HepG2 (cell line): ENCODE measurements at regions not wholly inside any gene's neighbourhood (a gene's known extent, or its start where the extent isn't known, plus 50 kb on each side); places are given as distances from the start of the nearest gene placed in this dataset.

Experiments used
- ATAC-seq: fragments of 200-7000 bp; cut with Tn5 transposase; 3 replicates; pipeline ENCODE4 v1.9.1; 2020; ENCODE audit warnings: mild to moderate bottlenecking, moderate library complexity
- BruUV-seq: library from RNA; stranded (reverse); fragments of 400-500 nt; replicated peaks from 2 replicates; lab custom pipeline; 2021; lab: Mats Ljungman, UMichigan
- CTCF ChIA-PET: fragments of 300-600 bp; formaldehyde crosslinking; extraction: SDS; loops from one replicate; lab custom pipeline; 2021; ENCODE audit warnings: low total read pairs, inconsistent platforms, low intra/inter-chr PET ratio; lab: Yijun Ruan, JAX
- POLR2A ChIA-PET: fragments of 350-600 bp; sonication (Branson Sonifier 250); formaldehyde crosslinking; loops from one replicate; lab custom pipeline; 2020; ENCODE audit warnings: antibody characterized with exemption, inconsistent platforms; lab: Yijun Ruan, JAX
- DNase-seq: peaks from one replicate; pipeline ENCODE4 v3.0.0-alpha.2; 2015; ENCODE audit warnings: low spot score
- FAIRE-seq: peaks from 3 replicates; lab custom pipeline; 2011; peaks lifted over from hg19 to GRCh38; lab: Jason Lieb, UNC
- H2AFZ ChIP-seq: one replicate; pipeline ENCODE4 v1.6.1; 2011; ENCODE audit warnings: low read length, inconsistent platforms
- H3K27ac ChIP-seq: fragments of 300-600 bp; 3 replicates; pipeline ENCODE4 v1.8.0; 2011; ENCODE audit warnings: mixed run types, mild to moderate bottlenecking, mixed read lengths, low read length, inconsistent platforms; ENCODE audit not compliant: insufficient read depth; ENCODE audit errors: extremely low read length
- H3K27me3 ChIP-seq, 2 experiments: fragments of 200-600 bp in 1 of 2; 2 replicates in 1 of 2; 3 replicates in 1 of 2; pipeline versions ENCODE4 v1.6.0 to v1.8.0; 2011; ENCODE audit warnings: low read length in 2 of 2, mild to moderate bottlenecking in 2 of 2, moderate library complexity in 2 of 2, inconsistent platforms in 1 of 2; ENCODE audit not compliant: insufficient read depth in 2 of 2, control insufficient read depth in 1 of 2
- H3K36me3 ChIP-seq, 2 experiments: fragments of 200-600 bp in 1 of 2; replicated peaks in 1 of 2; 2 replicates in 1 of 2; 3 replicates in 1 of 2; pipeline versions ENCODE4 v1.5.1 to v1.8.0; 2011; ENCODE audit warnings: low read length in 2 of 2, inconsistent platforms in 1 of 2; ENCODE audit not compliant: insufficient read depth in 2 of 2, control insufficient read depth in 1 of 2
- H3K4me1 ChIP-seq: 2 replicates; pipeline ENCODE4 v1.5.1; 2012; ENCODE audit warnings: low read length, inconsistent platforms; ENCODE audit not compliant: insufficient read depth
- H3K4me2 ChIP-seq: 2 replicates; pipeline ENCODE4 v1.6.0; 2011; ENCODE audit warnings: low read depth, low read length, inconsistent platforms
- H3K4me3 ChIP-seq, 3 experiments: fragments of 200-600 bp in 1 of 3; sonication (generic), shearing (Covaris generic) in 1 of 3; replicated peaks in 1 of 3; 2 replicates each; pipeline ENCODE4 v1.5.1; 2011 to 2016; ENCODE audit warnings: low read length in 3 of 3, inconsistent platforms in 2 of 3, low read depth in 2 of 3, mild to moderate bottlenecking in 2 of 3, control low read depth in 1 of 3, mixed read lengths in 1 of 3; ENCODE audit not compliant: insufficient read depth in 1 of 3
- H3K79me2 ChIP-seq: one replicate; pipeline ENCODE4 v1.6.1; 2011; ENCODE audit warnings: low read length, inconsistent platforms; ENCODE audit not compliant: insufficient read depth
- H3K9ac ChIP-seq: 2 replicates; pipeline ENCODE4 v1.6.0; 2011; ENCODE audit warnings: mild to moderate bottlenecking, low read depth, low read length, inconsistent platforms; ENCODE audit not compliant: insufficient read depth
- H3K9me3 ChIP-seq: 2 replicates; pipeline ENCODE4 v1.5.1; 2012; ENCODE audit warnings: mild to moderate bottlenecking, low read length
- H4K20me1 ChIP-seq: 2 replicates; pipeline ENCODE4 v1.6.0; 2011; ENCODE audit warnings: inconsistent platforms, mild to moderate bottlenecking, low read length, moderate library complexity; ENCODE audit not compliant: insufficient read depth
- CHD2 ChIP-seq: IDR thresholded peaks from 2 replicates; pipeline ENCODE4 v1.6.1; 2011; ENCODE audit warnings: low read depth, low read length, improper control_type of control experiment
- EZH2 ChIP-seq: conservative IDR thresholded peaks from 2 replicates; pipeline ENCODE4 v1.6.1; 2012; ENCODE audit warnings: mild to moderate bottlenecking, low read depth, low read length, moderate library complexity
- ZNF776 ChIP-seq: sonication (generic); formaldehyde crosslinking; IDR thresholded peaks from 2 replicates; pipeline ENCODE4 v1.4.0; 2020; ENCODE audit warnings: mild to moderate bottlenecking, missing genetic modification reagents
- WGBS: methylation state at CpG from one replicate; pipeline ENCODE4 v1.1.6; 2017; ENCODE audit warnings: low lambda C conversion rate; 5-methylcytosine and 5-hydroxymethylcytosine counted together
- in situ Hi-C: cut with HindIII; loops from 2 replicates; pipeline ENCODE4 v1.10.0; 2017; ENCODE audit warnings: low pct_unique_long_range_greater_than_20kb; ENCODE audit not compliant: extremely low pct_ligation_motif_present
- intact Hi-C: fragments of 100-400 bp; cut with micrococcal nuclease; formaldehyde crosslinking; loops from one replicate; pipeline ENCODE4 v1.10.0; 2022; ENCODE audit not compliant: unreplicated experiment
- TF ChIP-seq, protein P1 (sequence below): sonication (generic); formaldehyde crosslinking; IDR thresholded peaks from 2 replicates; pipeline ENCODE4 v1.9.0; 2021; ENCODE audit warnings: missing genetic modification reagents, borderline replicate concordance

DNA sequence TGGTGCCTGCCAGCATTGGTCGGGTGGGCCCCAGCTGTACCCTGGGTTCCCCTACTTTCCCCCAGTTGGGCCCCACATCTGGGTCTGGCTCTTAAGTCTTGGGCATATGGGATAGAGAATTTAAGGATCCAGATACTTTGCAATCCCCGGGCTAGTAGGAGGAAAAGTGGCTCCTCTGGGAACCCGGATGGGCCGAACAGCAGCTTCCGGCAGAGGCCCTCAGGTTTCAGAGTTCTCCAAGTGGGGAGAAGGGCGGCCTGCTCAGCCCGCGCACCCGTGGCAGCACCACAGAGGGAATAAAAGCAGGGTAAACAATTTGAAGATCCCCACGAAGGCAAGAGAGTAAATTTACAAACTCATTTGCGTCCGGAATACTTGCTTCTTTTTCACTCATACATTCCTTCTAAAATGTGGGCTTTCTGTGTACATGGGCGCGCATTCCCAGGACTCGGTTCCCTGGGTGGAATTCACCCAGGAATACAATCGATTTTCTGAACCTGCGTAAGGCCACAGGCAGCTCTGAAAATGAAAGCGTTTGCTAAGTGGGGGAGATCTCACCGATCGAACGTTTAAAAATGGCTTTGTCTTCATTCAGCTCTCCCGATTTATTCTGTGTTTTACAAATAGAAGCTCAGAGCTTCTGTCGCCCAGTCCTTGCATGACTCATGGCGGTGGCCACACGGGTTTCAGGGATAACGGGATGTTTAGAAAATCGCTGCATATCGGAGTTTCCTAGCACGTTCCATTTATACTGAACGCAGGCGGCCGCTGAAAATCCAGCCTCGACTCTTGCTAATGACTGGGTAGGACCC lies 74.0 kb upstream of the POLG start:
- ChIA-PET CTCF (no interaction called here), POLR2A (no interaction called here)
- no peak for DNase-seq
- BruUV-seq: no TSS peak
- no peak overlapping the region for H2AFZ ChIP-seq
- H3K36me3 ChIP-seq: no peaks in the 10 kb centered on the region
- H3K4me2 ChIP-seq: peak overlapping the region; percentile 33; the same call in 1 of the 2 replicates
- no peak for TF ChIP-seq CHD2
- TF ChIP-seq, protein P1, sequence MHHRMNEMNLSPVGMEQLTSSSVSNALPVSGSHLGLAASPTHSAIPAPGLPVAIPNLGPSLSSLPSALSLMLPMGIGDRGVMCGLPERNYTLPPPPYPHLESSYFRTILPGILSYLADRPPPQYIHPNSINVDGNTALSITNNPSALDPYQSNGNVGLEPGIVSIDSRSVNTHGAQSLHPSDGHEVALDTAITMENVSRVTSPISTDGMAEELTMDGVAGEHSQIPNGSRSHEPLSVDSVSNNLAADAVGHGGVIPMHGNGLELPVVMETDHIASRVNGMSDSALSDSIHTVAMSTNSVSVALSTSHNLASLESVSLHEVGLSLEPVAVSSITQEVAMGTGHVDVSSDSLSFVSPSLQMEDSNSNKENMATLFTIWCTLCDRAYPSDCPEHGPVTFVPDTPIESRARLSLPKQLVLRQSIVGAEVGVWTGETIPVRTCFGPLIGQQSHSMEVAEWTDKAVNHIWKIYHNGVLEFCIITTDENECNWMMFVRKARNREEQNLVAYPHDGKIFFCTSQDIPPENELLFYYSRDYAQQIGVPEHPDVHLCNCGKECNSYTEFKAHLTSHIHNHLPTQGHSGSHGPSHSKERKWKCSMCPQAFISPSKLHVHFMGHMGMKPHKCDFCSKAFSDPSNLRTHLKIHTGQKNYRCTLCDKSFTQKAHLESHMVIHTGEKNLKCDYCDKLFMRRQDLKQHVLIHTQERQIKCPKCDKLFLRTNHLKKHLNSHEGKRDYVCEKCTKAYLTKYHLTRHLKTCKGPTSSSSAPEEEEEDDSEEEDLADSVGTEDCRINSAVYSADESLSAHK (CRISPR knock-in tag): no peak
- H3K4me3 ChIP-seq: peak overlapping the region in 2 of 3 experiments; percentile 15 to 21; a peak in 2 of 6 replicates
- intact Hi-C loops: no loop called here
- no peak overlapping the region for H3K27ac ChIP-seq
- FAIRE-seq: no peak
- H4K20me1 ChIP-seq: no peaks in the 10 kb centered on the region
- no peak overlapping the region for H3K9ac ChIP-seq
- no peak for ATAC-seq
- H3K4me1 ChIP-seq: no peaks in the 10 kb centered on the region
- H3K79me2 ChIP-seq: no peaks in the 10 kb centered on the region
- in situ Hi-C loops: no loop called here
- H3K9me3 ChIP-seq: no peaks in the 10 kb centered on the region
- peaks cover 7 to 88% of the 10 kb centered on the region in 2 experiments for H3K27me3 ChIP-seq
- WGBS: 25% methylated on average over 28 of the region's 33 CpGs

DNA sequence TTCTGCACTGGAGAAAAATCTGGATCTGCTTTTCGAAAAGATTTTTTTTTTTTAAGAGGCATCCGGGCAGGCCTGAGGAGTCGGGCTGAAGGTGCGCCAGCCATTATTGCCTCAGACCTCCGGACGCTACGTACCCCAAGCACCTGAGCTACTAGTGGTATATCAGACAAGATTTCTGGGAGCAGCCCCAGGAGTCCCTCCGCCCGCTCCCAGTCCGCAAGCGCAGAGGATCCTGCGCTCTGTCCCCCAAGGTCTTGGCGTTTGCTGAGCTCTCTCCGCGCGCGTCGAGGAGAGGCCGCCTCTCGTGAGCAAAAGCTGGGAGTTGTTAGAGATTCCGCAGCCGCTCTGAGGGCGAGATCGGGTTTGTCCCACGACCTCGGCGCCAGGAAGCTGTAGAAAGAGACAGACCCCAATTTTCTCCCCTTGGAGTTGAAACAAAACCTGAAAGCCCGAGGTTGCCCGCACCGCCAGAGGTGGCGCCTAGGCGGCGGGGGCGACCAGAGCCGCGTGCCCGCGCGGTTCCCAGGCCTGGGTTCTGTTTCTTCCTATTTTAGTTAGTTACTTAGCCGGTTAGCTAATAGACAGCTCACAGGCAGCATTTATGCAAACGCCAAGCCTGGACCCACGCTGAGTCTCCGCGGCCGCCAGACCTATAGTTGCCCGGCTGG lies 72.5 kb upstream of the POLG start:
- FAIRE-seq (no peak), ATAC-seq (peak; percentile 21; the same call in 2 of the 3 replicates), DNase-seq (no peak)
- 0 out of 2 replicates have a peak overlapping the region, but pooled peaks have one; percentile 23 for H3K4me2 ChIP-seq
- ChIA-PET CTCF (no interaction called here), POLR2A (no interaction called here)
- in situ Hi-C loops (no loop called here), intact Hi-C loops (no loop called here)
- H3K4me1 ChIP-seq: no peaks in the 10 kb centered on the region
- H3K27me3 ChIP-seq: peaks cover 7 to 88% of the 10 kb centered on the region in 2 experiments
- no TSS peak for BruUV-seq
- H3K79me2 ChIP-seq: no peaks in the 10 kb centered on the region
- H3K36me3 ChIP-seq: no peaks in the 10 kb centered on the region
- TF ChIP-seq EZH2: 0 out of 2 replicates have a peak, but pooled peaks have one; percentile 50
- no peak for TF ChIP-seq ZNF776 (CRISPR knock-in tag)
- H3K27ac ChIP-seq: no peak overlapping the region
- H3K4me3 ChIP-seq: no peak overlapping the region; a peak in 1 of 6 replicates
- no peaks in the 10 kb centered on the region for H3K9me3 ChIP-seq
- H3K9ac ChIP-seq: no peak overlapping the region
- H4K20me1 ChIP-seq: no peaks in the 10 kb centered on the region
- 46% methylated on average over 9 of the region's 46 CpGs for WGBS
- no peak overlapping the region for H2AFZ ChIP-seq
